ENCODE measurements at regions not wholly inside any gene's neighbourhood (a gene's known extent, or its start where the extent isn't known, plus 50 kb on each side); places are given as distances from the start of the nearest gene placed in this dataset.

DNA sequence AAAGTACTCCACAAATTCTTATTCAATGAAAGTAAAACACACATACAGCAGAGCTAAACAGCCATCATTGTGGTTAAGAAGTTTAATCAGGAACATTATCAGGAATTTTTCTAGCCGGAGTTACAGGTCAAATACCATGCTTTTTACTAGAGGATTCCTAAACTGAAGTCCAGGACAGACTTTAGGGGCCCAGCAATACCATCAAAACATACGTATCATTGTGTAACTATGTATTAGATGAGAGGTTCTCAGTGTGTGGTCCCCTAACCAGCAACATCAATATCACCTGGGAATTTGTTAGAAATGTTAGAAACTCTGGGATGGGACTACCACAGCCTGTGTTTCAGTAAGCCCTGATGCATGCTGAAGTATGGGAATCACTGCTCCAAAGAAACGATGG lies 404.2 kb upstream of the IL12A start:
- Histone ChIP-seq H3K9me3 (ENCODE audit: low read length) (no peaks in the 10 kb centered on the region), H4K20me1 (ENCODE audit: insufficient read depth) (no peaks in the 10 kb centered on the region), H3K27me3 (ENCODE audit: insufficient read depth, low read depth, low read length) (no peaks in the 10 kb centered on the region), H3K36me3 (ENCODE audit: insufficient read depth, low read length) (no peaks in the 10 kb centered on the region), H2AFZ (ENCODE audit: low read depth, low read length) (no peak overlapping the region), H3F3A (ENCODE audit: insufficient read depth, low read length, poor library complexity, severe bottlenecking) (no peaks in the 10 kb centered on the region), H3K79me2 (replicated peaks; ENCODE audit: insufficient read depth, low read length) (no peaks in the 10 kb centered on the region), H3K27ac (ENCODE audit: low read length) (no peak overlapping the region), H3K4me3 (ENCODE audit: low read length) (no peak overlapping the region), H3K9me2 (ENCODE audit: insufficient read depth, low read length) (no peaks in the 10 kb centered on the region), H3K9ac (ENCODE audit: low read length) (no peak overlapping the region), H3K4me2 (ENCODE audit: low read length) (no peak overlapping the region)
- TF ChIP-seq TAF1 (IDR thresholded peaks at IDR 0.05; ENCODE audit: low read depth) (no peak), SMC3 (conservative IDR thresholded peaks at IDR 0.05; ENCODE audit: poor library complexity) (no peak), CTCF (IDR thresholded peaks at IDR 0.05; ENCODE audit: poor library complexity, severe bottlenecking) (no peak), EZH2 (IDR thresholded peaks at IDR 0.05; ENCODE audit: borderline replicate concordance, insufficient read depth, low read length, poor library complexity, severe bottlenecking) (no peak)
- TF ChIP-seq, protein P1, sequence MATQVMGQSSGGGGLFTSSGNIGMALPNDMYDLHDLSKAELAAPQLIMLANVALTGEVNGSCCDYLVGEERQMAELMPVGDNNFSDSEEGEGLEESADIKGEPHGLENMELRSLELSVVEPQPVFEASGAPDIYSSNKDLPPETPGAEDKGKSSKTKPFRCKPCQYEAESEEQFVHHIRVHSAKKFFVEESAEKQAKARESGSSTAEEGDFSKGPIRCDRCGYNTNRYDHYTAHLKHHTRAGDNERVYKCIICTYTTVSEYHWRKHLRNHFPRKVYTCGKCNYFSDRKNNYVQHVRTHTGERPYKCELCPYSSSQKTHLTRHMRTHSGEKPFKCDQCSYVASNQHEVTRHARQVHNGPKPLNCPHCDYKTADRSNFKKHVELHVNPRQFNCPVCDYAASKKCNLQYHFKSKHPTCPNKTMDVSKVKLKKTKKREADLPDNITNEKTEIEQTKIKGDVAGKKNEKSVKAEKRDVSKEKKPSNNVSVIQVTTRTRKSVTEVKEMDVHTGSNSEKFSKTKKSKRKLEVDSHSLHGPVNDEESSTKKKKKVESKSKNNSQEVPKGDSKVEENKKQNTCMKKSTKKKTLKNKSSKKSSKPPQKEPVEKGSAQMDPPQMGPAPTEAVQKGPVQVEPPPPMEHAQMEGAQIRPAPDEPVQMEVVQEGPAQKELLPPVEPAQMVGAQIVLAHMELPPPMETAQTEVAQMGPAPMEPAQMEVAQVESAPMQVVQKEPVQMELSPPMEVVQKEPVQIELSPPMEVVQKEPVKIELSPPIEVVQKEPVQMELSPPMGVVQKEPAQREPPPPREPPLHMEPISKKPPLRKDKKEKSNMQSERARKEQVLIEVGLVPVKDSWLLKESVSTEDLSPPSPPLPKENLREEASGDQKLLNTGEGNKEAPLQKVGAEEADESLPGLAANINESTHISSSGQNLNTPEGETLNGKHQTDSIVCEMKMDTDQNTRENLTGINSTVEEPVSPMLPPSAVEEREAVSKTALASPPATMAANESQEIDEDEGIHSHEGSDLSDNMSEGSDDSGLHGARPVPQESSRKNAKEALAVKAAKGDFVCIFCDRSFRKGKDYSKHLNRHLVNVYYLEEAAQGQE (IDR thresholded peaks at IDR 0.05; ENCODE audit: borderline replicate concordance), result no peak

- no peaks in the 10 kb centered on the region for H3K9me2 ChIP-seq (ENCODE audit: insufficient read depth, low read length)
- H3K4me2 ChIP-seq (ENCODE audit: low read length), result no peak overlapping the region
- TF ChIP-seq CTCF (IDR thresholded peaks at IDR 0.05; ENCODE audit: poor library complexity, severe bottlenecking) (peak; percentile 54), MXI1 (conservative IDR thresholded peaks at IDR 0.05; ENCODE audit: poor library complexity, severe bottlenecking) (no peak), RAD21 (conservative IDR thresholded peaks at IDR 0.05) (peak; percentile 55), SMC3 (conservative IDR thresholded peaks at IDR 0.05; ENCODE audit: poor library complexity) (peak; percentile 63)
- no peak overlapping the region for H3K27ac ChIP-seq (ENCODE audit: low read length)
- no peak overlapping the region for H2AFZ ChIP-seq (ENCODE audit: low read depth, low read length)
- no peaks in the 10 kb centered on the region for H3K9me3 ChIP-seq (ENCODE audit: low read length)
- H3F3A ChIP-seq (ENCODE audit: insufficient read depth, low read length, poor library complexity, severe bottlenecking), result no peaks in the 10 kb centered on the region
- no peaks in the 10 kb centered on the region for H4K20me1 ChIP-seq (ENCODE audit: insufficient read depth)
- H3K36me3 ChIP-seq (ENCODE audit: insufficient read depth, low read length), result no peaks in the 10 kb centered on the region
- no peak overlapping the region for H3K9ac ChIP-seq (ENCODE audit: low read length)
- H3K4me3 ChIP-seq (ENCODE audit: low read length), result no peak overlapping the region
- H3K79me2 ChIP-seq (replicated peaks; ENCODE audit: insufficient read depth, low read length), result no peaks in the 10 kb centered on the region
- H3K27me3 ChIP-seq (ENCODE audit: insufficient read depth, low read depth, low read length), result no peaks in the 10 kb centered on the region
These were observed 401.9 kb upstream of the IL12A start for GRCh38 chr3:159586571-159587202.

Data from neural cell (in vitro differentiated cells).